Neural cell (in vitro differentiated cells): ENCODE measurements at regions not wholly inside any gene's neighbourhood (a gene's known extent, or its start where the extent isn't known, plus 50 kb on each side); places are given as distances from the start of the nearest gene placed in this dataset.

ENCODE experiments used
- H2AFZ ChIP-seq: fragments of 200-600, 300-800 bp; sonication (generic), shearing (Covaris generic); 2 replicates; pipeline ENCODE4 v1.6.0; 2014; ENCODE audit warnings: low read depth, mild to moderate bottlenecking, antibody characterized with exemption, low read length, moderate library complexity
- H3F3A ChIP-seq: fragments of 200-600 bp; shearing (Covaris generic); 2 replicates; pipeline ENCODE4 v1.6.1; 2016; ENCODE audit warnings: mild to moderate bottlenecking, moderate library complexity, mixed read lengths, antibody characterized with exemption, low read length; ENCODE audit not compliant: insufficient read depth, poor library complexity, severe bottlenecking
- H3K27ac ChIP-seq: fragments of 200-600, 300-800 bp; sonication (generic), shearing (Covaris generic); 2 replicates; pipeline ENCODE4 v1.5.1; 2014; ENCODE audit warnings: mild to moderate bottlenecking, low read length, moderate library complexity
- H3K27me3 ChIP-seq: fragments of 300-800, 200-600 bp; sonication (generic), shearing (Covaris generic); 2 replicates; pipeline ENCODE4 v1.6.0; 2014; ENCODE audit warnings: mild to moderate bottlenecking, low read depth, low read length, moderate library complexity; ENCODE audit not compliant: insufficient read depth
- H3K36me3 ChIP-seq: fragments of 300-800, 200-600 bp; sonication (generic), shearing (Covaris generic); 2 replicates; pipeline ENCODE4 v1.5.1; 2014; ENCODE audit warnings: mild to moderate bottlenecking, antibody characterized with exemption, low read length, moderate library complexity; ENCODE audit not compliant: insufficient read depth
- H3K4me2 ChIP-seq: fragments of 300-800, 200-600 bp; sonication (generic), shearing (Covaris generic); 2 replicates; pipeline ENCODE4 v1.6.0; 2014; ENCODE audit warnings: mild to moderate bottlenecking, low read length
- H3K4me3 ChIP-seq: fragments of 300-800, 200-600 bp; sonication (generic), shearing (Covaris generic); 2 replicates; pipeline ENCODE4 v1.5.1; 2014; ENCODE audit warnings: mild to moderate bottlenecking, low read length, moderate library complexity
- H3K79me2 ChIP-seq: fragments of 200-600 bp; shearing (Covaris generic); replicated peaks from 2 replicates; pipeline ENCODE4 v1.6.0; 2014; ENCODE audit warnings: mild to moderate bottlenecking, low read length, moderate library complexity; ENCODE audit not compliant: insufficient read depth
- H3K9ac ChIP-seq: fragments of 300-800, 200-600 bp; sonication (generic), shearing (Covaris generic); 2 replicates; pipeline ENCODE4 v1.6.1; 2016; ENCODE audit warnings: mild to moderate bottlenecking, low read length, mixed read lengths
- H3K9me2 ChIP-seq: fragments of 200-600 bp; shearing (Covaris generic); 2 replicates; pipeline ENCODE4 v1.6.1; 2016; ENCODE audit warnings: mild to moderate bottlenecking, low read length, mixed read lengths; ENCODE audit not compliant: insufficient read depth
- H3K9me3 ChIP-seq: fragments of 200-600, 300-800 bp; sonication (generic), shearing (Covaris generic); 2 replicates; pipeline ENCODE4 v1.6.1; 2016; ENCODE audit warnings: mild to moderate bottlenecking, mixed run types, low read length, moderate library complexity, mixed read lengths
- H4K20me1 ChIP-seq: fragments of 200-600 bp; shearing (Covaris generic); 2 replicates; pipeline ENCODE4 v1.6.1; 2016; ENCODE audit warnings: mild to moderate bottlenecking, mixed run types; ENCODE audit not compliant: insufficient read depth
- EP300 ChIP-seq: fragments of 450-650 bp; conservative IDR thresholded peaks from 2 replicates; pipeline ENCODE4 v1.6.1; 2014; ENCODE audit warnings: antibody characterized with exemption, mild to moderate bottlenecking, moderate library complexity; ENCODE audit not compliant: poor library complexity, severe bottlenecking
- EZH2 ChIP-seq: fragments of 200-600, 300-800 bp; shearing (Covaris generic), sonication (generic); IDR thresholded peaks from 2 replicates; pipeline ENCODE4 v1.6.1; 2014; ENCODE audit warnings: antibody characterized with exemption, low read length, borderline replicate concordance, mild to moderate bottlenecking; ENCODE audit not compliant: insufficient read depth, poor library complexity, severe bottlenecking
- MXI1 ChIP-seq: fragments of 450-650 bp; conservative IDR thresholded peaks from 2 replicates; pipeline ENCODE4 v1.6.1; 2014; ENCODE audit warnings: antibody characterized with exemption, mild to moderate bottlenecking; ENCODE audit not compliant: poor library complexity, severe bottlenecking
- POLR2AphosphoS5 ChIP-seq: IDR thresholded peaks from 2 replicates; pipeline ENCODE4 v1.6.1; 2012
- RAD21 ChIP-seq: fragments of 450-650 bp; conservative IDR thresholded peaks from 2 replicates; pipeline ENCODE4 v1.6.1; 2014; ENCODE audit warnings: antibody characterized with exemption, mild to moderate bottlenecking, moderate library complexity
- REST ChIP-seq: IDR thresholded peaks from 2 replicates; pipeline ENCODE4 v1.6.1; 2012; ENCODE audit warnings: borderline replicate concordance
- SMC3 ChIP-seq: fragments of 450-650 bp; conservative IDR thresholded peaks from 2 replicates; pipeline ENCODE4 v1.6.1; 2014; ENCODE audit warnings: antibody characterized with exemption, mild to moderate bottlenecking, moderate library complexity; ENCODE audit not compliant: poor library complexity
- TAF1 ChIP-seq: IDR thresholded peaks from 2 replicates; pipeline ENCODE4 v1.6.1; 2012; ENCODE audit warnings: low read depth
- TF ChIP-seq, protein P1 (sequence below): fragments of 450-650 bp; IDR thresholded peaks from 2 replicates; pipeline ENCODE4 v1.5.1; 2014; ENCODE audit warnings: antibody characterized with exemption, mild to moderate bottlenecking, moderate library complexity; ENCODE audit not compliant: poor library complexity, severe bottlenecking

DNA sequence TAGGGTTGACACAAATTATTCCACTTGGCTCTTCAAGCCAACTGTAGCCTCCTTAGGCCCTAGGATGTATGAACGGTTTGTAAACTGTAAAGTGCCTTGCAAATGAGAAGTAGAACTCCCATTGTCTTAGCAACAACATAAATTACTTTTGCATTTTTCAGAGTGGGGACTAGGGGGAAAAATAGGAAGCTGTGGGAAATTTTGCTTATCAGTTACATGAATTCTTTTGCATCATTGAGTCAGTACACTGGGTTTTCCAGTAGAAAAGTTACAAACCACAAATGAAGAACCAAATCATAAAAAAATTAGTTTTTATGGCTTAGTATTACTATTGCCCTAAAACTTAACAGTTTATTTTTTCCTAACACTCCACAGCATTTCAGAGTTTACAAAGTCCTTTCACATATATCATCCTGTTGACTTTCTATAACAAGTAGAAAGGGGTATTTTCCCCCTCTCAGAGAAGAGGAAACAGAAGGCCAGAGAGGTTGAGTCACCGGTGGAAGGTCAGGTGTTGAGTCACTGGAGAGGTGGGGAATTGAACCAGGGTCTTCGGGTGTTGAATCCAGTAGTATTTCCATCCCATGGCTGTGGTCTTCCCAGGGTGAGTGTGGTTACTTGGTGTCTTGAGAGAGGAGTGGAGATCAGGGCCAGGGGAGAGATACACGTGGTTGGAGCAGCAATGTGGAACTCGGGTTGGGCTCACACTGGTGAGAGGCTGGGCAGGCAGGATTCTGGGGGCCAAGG, 71.9 kb upstream of the USP24 start:
- Histone ChIP-seq H3K4me3 (no peak overlapping the region), H3K27me3 (no peaks in the 10 kb centered on the region), H3K36me3 (no peaks in the 10 kb centered on the region), H3F3A (no peaks in the 10 kb centered on the region), H3K4me2 (no peak overlapping the region), H3K79me2 (no peaks in the 10 kb centered on the region), H4K20me1 (no peaks in the 10 kb centered on the region), H3K9ac (no peak overlapping the region), H2AFZ (no peak overlapping the region), H3K9me3 (no peaks in the 10 kb centered on the region), H3K9me2 (no peaks in the 10 kb centered on the region), H3K27ac (no peak overlapping the region)
- no peak for TF ChIP-seq EZH2
- TF ChIP-seq MXI1: no peak
- TF ChIP-seq RAD21: no peak
- TF ChIP-seq, protein P1, sequence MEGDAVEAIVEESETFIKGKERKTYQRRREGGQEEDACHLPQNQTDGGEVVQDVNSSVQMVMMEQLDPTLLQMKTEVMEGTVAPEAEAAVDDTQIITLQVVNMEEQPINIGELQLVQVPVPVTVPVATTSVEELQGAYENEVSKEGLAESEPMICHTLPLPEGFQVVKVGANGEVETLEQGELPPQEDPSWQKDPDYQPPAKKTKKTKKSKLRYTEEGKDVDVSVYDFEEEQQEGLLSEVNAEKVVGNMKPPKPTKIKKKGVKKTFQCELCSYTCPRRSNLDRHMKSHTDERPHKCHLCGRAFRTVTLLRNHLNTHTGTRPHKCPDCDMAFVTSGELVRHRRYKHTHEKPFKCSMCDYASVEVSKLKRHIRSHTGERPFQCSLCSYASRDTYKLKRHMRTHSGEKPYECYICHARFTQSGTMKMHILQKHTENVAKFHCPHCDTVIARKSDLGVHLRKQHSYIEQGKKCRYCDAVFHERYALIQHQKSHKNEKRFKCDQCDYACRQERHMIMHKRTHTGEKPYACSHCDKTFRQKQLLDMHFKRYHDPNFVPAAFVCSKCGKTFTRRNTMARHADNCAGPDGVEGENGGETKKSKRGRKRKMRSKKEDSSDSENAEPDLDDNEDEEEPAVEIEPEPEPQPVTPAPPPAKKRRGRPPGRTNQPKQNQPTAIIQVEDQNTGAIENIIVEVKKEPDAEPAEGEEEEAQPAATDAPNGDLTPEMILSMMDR: no peak
- TF ChIP-seq EP300: no peak
- TF ChIP-seq POLR2AphosphoS5: no peak
- TF ChIP-seq REST: no peak
- no peak for TF ChIP-seq TAF1
- TF ChIP-seq SMC3: no peak

- H2AFZ ChIP-seq: no peak overlapping the region
- no peak overlapping the region for H3K4me2 ChIP-seq
- no peaks in the 10 kb centered on the region for H3K79me2 ChIP-seq
- H3K27me3 ChIP-seq: no peaks in the 10 kb centered on the region
- H3K4me3 ChIP-seq: no peak overlapping the region
- H3K9me2 ChIP-seq: no peaks in the 10 kb centered on the region
- no peaks in the 10 kb centered on the region for H4K20me1 ChIP-seq
- no peak for TF ChIP-seq EP300
- TF ChIP-seq SMC3: no peak
- TF ChIP-seq EZH2: no peak
- TF ChIP-seq, protein P1: no peak
- no peaks in the 10 kb centered on the region for H3K36me3 ChIP-seq
- no peaks in the 10 kb centered on the region for H3K9me3 ChIP-seq
- H3K27ac ChIP-seq: no peak overlapping the region
- H3F3A ChIP-seq: no peaks in the 10 kb centered on the region
- H3K9ac ChIP-seq: no peak overlapping the region
Measured at GRCh38 chr1:55285834-55286233, 70.7 kb upstream of the USP24 start.
